Suprapubic skin (tissue), 4 donors: ENCODE measurements at regions not wholly inside any gene's neighbourhood (a gene's known extent, or its start where the extent isn't known, plus 50 kb on each side); places are given as distances from the start of the nearest gene placed in this dataset.

ENCODE experiments used
- CTCF ChIP-seq, 2 donors: fragments of 200-600 bp in 1 of 2; fragments of 450-650 bp in 1 of 2; sonication (generic) in 1 of 2; IDR thresholded peaks; one replicate each; pipeline ENCODE4 v1.5.1; 2016 to 2019; ENCODE audit warnings: antibody characterized with exemption in 2 of 2, mild to moderate bottlenecking in 1 of 2, moderate library complexity in 1 of 2
- EP300 ChIP-seq: sonication (generic); formaldehyde crosslinking; IDR thresholded peaks from one replicate; pipeline ENCODE4 v1.6.1; 2017; ENCODE audit warnings: antibody characterized with exemption
- POLR2A ChIP-seq, 2 donors: fragments of 450-650 bp; IDR thresholded peaks; one replicate each; pipeline ENCODE4 v1.6.1; 2017; ENCODE audit warnings: antibody characterized with exemption in 2 of 2, mild to moderate bottlenecking in 2 of 2, moderate library complexity in 2 of 2
- POLR2AphosphoS5 ChIP-seq, 3 donors: sonication (generic); formaldehyde crosslinking; IDR thresholded peaks; one replicate each; pipeline ENCODE4 v1.6.1; 2017; ENCODE audit warnings: antibody characterized with exemption in 3 of 3

- TF ChIP-seq POLR2AphosphoS5 (IDR thresholded peaks at IDR 0.05) (no peak), CTCF (IDR thresholded peaks at IDR 0.05) (no peak), EP300 (no peak), POLR2A (IDR thresholded peaks at IDR 0.05) (no peak)
These were observed 51.8 kb upstream of the PMAIP1 start for GRCh38 chr18:59848002-59848401.
